SK-N-SH (cell line): ENCODE measurements at regions not wholly inside any gene's neighbourhood (a gene's known extent, or its start where the extent isn't known, plus 50 kb on each side); places are given as distances from the start of the nearest gene placed in this dataset.

Experiments used
- CTCF ChIA-PET: fragments of 300-600, 350-600 bp; formaldehyde crosslinking; extraction: SDS; loops from one replicate; lab custom pipeline; 2021; lab: Yijun Ruan, JAX
- POLR2A ChIA-PET: fragments of 350-600 bp; sonication (Branson Sonifier 250); formaldehyde crosslinking; extraction: SDS; loops from one replicate; lab custom pipeline; 2020; ENCODE audit warnings: antibody characterized with exemption, inconsistent platforms; lab: Yijun Ruan, JAX
- DNase-seq: peaks from one replicate; pipeline ENCODE4 v3.0.0; 2012
- H2AFZ ChIP-seq: fragments of 200-600 bp; sonication (generic); 2 replicates; pipeline ENCODE4 v1.8.1; 2016; ENCODE audit warnings: antibody characterized with exemption, mild to moderate bottlenecking, low read depth
- H3F3A ChIP-seq: fragments of 200-600 bp; sonication (generic); replicated peaks from 2 replicates; pipeline ENCODE3; 2016; ENCODE audit warnings: antibody characterized with exemption, mild to moderate bottlenecking; ENCODE audit not compliant: insufficient read depth
- H3K27ac ChIP-seq, 2 experiments: fragments of 200-500 bp in 1 of 2; fragments of 200-600 bp in 1 of 2; sonication (Bioruptor generic) in 1 of 2; sonication (generic), shearing (Covaris generic) in 1 of 2; 2 replicates each; pipeline versions ENCODE4 v1.5.1 to v1.6.1; 2014 to 2016; ENCODE audit warnings: low read depth in 2 of 2, inconsistent platforms in 1 of 2, low read length in 1 of 2, mild to moderate bottlenecking in 1 of 2, mixed read lengths in 1 of 2
- H3K27me3 ChIP-seq: fragments of 200-600 bp; sonication (generic), shearing (Covaris generic); 2 replicates; pipeline ENCODE4 v1.6.1; 2016; ENCODE audit warnings: mixed run types; ENCODE audit not compliant: insufficient read depth
- H3K36me3 ChIP-seq, 2 experiments: fragments of 200-500 bp in 1 of 2; fragments of 200-600 bp in 1 of 2; sonication (Bioruptor generic) in 1 of 2; sonication (generic) in 1 of 2; replicated peaks in 1 of 2; 2 replicates each; pipeline versions ENCODE3 to v1.5.1; 2014 to 2016; ENCODE audit warnings: low read length in 1 of 2, mild to moderate bottlenecking in 1 of 2; ENCODE audit not compliant: insufficient read depth in 2 of 2, control insufficient read depth in 1 of 2
- H3K4me1 ChIP-seq, 2 experiments: fragments of 200-500 bp in 1 of 2; fragments of 200-600 bp in 1 of 2; sonication (Bioruptor generic) in 1 of 2; sonication (generic), shearing (Covaris generic) in 1 of 2; 2 replicates each; pipeline versions ENCODE4 v1.5.1 to v1.6.1; 2014 to 2016; ENCODE audit warnings: low read depth in 1 of 2, low read length in 1 of 2, mixed run types in 1 of 2; ENCODE audit not compliant: insufficient read depth in 2 of 2, control insufficient read depth in 1 of 2
- H3K4me2 ChIP-seq: fragments of 200-600 bp; sonication (generic), shearing (Covaris generic); 2 replicates; pipeline ENCODE4 v1.6.1; 2017; ENCODE audit warnings: mixed run types
- H3K4me3 ChIP-seq, 2 experiments: fragments of 200-500 bp in 1 of 2; fragments of 200-600 bp in 1 of 2; sonication (Bioruptor generic) in 1 of 2; sonication (generic), shearing (Covaris generic) in 1 of 2; 2 replicates each; pipeline versions ENCODE4 v1.5.1 to v1.8.1; 2014 to 2016; ENCODE audit warnings: low read depth in 2 of 2, inconsistent platforms in 1 of 2, low read length in 1 of 2, mild to moderate bottlenecking in 1 of 2, mixed read lengths in 1 of 2, moderate library complexity in 1 of 2
- H3K79me2 ChIP-seq: fragments of 200-600 bp; sonication (generic); 2 replicates; pipeline ENCODE4 v1.8.1; 2017; ENCODE audit warnings: mild to moderate bottlenecking; ENCODE audit not compliant: insufficient read depth
- H3K9ac ChIP-seq: fragments of 200-600 bp; sonication (generic); 2 replicates; pipeline ENCODE4 v1.6.1; 2017; ENCODE audit warnings: mixed run types
- H3K9me2 ChIP-seq: fragments of 200-600 bp; sonication (generic); 2 replicates; pipeline ENCODE4 v1.6.1; 2017; ENCODE audit warnings: mixed run types
- H3K9me3 ChIP-seq: fragments of 200-600 bp; sonication (generic); 2 replicates; pipeline ENCODE4 v1.6.1; 2017; ENCODE audit warnings: mixed run types, mild to moderate bottlenecking, moderate library complexity
- H4K20me1 ChIP-seq: fragments of 200-600 bp; sonication (generic); 2 replicates; pipeline ENCODE4 v1.6.1; 2017; ENCODE audit warnings: mild to moderate bottlenecking, mixed run types; ENCODE audit not compliant: insufficient read depth
- FOSL2 ChIP-seq: IDR thresholded peaks from 2 replicates; pipeline ENCODE4 v1.4.0; 2012; ENCODE audit warnings: low read depth, mild to moderate bottlenecking, moderate library complexity, borderline replicate concordance
- FOXJ3 ChIP-seq: sonication (generic); formaldehyde crosslinking; IDR thresholded peaks from 2 replicates; pipeline ENCODE4 v1.5.1; 2020; ENCODE audit warnings: mild to moderate bottlenecking, missing genetic modification reagents
- GATA2 ChIP-seq: sonication (generic); formaldehyde crosslinking; IDR thresholded peaks from 2 replicates; pipeline ENCODE4 v1.5.0; 2020; ENCODE audit warnings: mild to moderate bottlenecking, missing genetic modification reagents
- JUND ChIP-seq: IDR thresholded peaks from 2 replicates; pipeline ENCODE4 v1.4.0; 2012
- NRF1 ChIP-seq: IDR thresholded peaks from 2 replicates; pipeline ENCODE4 v1.6.1; 2012; ENCODE audit warnings: low read depth, mild to moderate bottlenecking, low read length
- POLR2AphosphoS5 ChIP-seq: IDR thresholded peaks from 2 replicates; pipeline ENCODE4 v1.6.1; 2012; ENCODE audit warnings: low read depth, low read length
- RCOR1 ChIP-seq: fragments of 150-350 bp; IDR thresholded peaks from 2 replicates; pipeline ENCODE4 v1.6.1; 2017; ENCODE audit warnings: antibody characterized with exemption, low read length
- SMC3 ChIP-seq: IDR thresholded peaks from 2 replicates; pipeline ENCODE4 v1.6.1; 2012; ENCODE audit warnings: low read depth, low read length, improper control_type of control experiment
- TEAD4 ChIP-seq: IDR thresholded peaks from 2 replicates; pipeline ENCODE4 v1.4.0; 2012; ENCODE audit warnings: mild to moderate bottlenecking, borderline replicate concordance; ENCODE audit not compliant: insufficient read depth
- YY1 ChIP-seq: IDR thresholded peaks from 2 replicates; pipeline ENCODE4 v1.4.0; 2012; ENCODE audit warnings: low read depth, mild to moderate bottlenecking
- WGBS: methylation state at CpG from one replicate; pipeline ENCODE4 v1.1.6; 2017; ENCODE audit warnings: low lambda C conversion rate; 5-methylcytosine and 5-hydroxymethylcytosine counted together
- TF ChIP-seq, protein P1 (sequence below): IDR thresholded peaks from 2 replicates; pipeline ENCODE4 v1.6.1; 2012; ENCODE audit warnings: mild to moderate bottlenecking, low read depth, low read length, moderate library complexity
- TF ChIP-seq, protein P2 (sequence below): fragments of 150-350 bp; IDR thresholded peaks from 2 replicates; pipeline ENCODE4 v1.6.1; 2017; ENCODE audit warnings: antibody characterized with exemption, low read length, low read depth, borderline replicate concordance
- TF ChIP-seq, protein P3 (sequence below): fragments of 150-350 bp; IDR thresholded peaks from 2 replicates; pipeline ENCODE4 v1.6.1; 2016; ENCODE audit warnings: mild to moderate bottlenecking, low read depth, low read length
- TF ChIP-seq, protein P4 (sequence below): IDR thresholded peaks from 2 replicates; pipeline ENCODE4 v1.4.0; 2012; ENCODE audit warnings: low read depth, borderline replicate concordance

DNA sequence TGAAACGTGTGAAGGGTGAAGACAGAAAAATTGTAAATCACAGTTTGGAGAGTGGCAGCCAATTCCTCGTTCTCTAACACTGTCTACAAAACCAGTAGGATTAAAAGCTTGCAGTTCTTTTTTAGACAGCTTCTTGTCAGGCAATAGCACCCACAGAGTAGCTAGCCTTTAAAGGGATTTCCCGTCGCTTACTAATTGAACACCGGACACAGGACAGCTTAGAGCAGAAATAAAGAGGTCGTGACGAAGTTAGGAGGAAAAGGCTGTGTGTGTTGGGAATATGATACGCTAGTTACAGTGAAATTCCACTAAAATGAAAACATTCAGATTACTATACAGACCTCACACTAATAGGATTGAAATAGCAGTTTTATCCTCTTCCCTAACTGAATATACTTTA lies 149.1 kb upstream of the FLRT2 start (continued):
- TF ChIP-seq, protein P1, sequence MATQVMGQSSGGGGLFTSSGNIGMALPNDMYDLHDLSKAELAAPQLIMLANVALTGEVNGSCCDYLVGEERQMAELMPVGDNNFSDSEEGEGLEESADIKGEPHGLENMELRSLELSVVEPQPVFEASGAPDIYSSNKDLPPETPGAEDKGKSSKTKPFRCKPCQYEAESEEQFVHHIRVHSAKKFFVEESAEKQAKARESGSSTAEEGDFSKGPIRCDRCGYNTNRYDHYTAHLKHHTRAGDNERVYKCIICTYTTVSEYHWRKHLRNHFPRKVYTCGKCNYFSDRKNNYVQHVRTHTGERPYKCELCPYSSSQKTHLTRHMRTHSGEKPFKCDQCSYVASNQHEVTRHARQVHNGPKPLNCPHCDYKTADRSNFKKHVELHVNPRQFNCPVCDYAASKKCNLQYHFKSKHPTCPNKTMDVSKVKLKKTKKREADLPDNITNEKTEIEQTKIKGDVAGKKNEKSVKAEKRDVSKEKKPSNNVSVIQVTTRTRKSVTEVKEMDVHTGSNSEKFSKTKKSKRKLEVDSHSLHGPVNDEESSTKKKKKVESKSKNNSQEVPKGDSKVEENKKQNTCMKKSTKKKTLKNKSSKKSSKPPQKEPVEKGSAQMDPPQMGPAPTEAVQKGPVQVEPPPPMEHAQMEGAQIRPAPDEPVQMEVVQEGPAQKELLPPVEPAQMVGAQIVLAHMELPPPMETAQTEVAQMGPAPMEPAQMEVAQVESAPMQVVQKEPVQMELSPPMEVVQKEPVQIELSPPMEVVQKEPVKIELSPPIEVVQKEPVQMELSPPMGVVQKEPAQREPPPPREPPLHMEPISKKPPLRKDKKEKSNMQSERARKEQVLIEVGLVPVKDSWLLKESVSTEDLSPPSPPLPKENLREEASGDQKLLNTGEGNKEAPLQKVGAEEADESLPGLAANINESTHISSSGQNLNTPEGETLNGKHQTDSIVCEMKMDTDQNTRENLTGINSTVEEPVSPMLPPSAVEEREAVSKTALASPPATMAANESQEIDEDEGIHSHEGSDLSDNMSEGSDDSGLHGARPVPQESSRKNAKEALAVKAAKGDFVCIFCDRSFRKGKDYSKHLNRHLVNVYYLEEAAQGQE, result no peak

DNA sequence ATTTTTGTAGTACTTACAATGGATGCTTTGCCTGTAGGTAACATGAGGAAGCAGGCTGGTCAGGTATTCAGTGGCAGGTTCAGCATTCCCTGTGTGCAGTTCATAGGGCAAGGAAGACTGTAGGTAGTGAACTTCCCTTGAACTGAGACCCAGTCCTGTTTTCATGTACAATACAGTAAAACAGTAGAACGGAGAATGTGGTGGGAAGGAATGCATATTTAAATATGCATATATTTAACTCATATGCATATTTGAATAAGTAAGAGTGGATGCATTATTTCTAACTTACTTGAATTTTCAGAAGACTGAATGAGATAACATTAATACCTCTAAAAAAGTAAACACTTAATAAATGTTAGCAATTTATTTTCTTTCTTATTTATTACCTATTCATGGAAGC lies 147.6 kb upstream of the FLRT2 start:
- Histone ChIP-seq H3K27me3 (no peaks in the 10 kb centered on the region), H3K36me3 (no peaks in the 10 kb centered on the region), H4K20me1 (no peaks in the 10 kb centered on the region), H3F3A (no peaks in the 10 kb centered on the region), H3K4me2 (no peak overlapping the region), H3K9ac (no peak overlapping the region), H2AFZ (no peak overlapping the region), H3K4me3 (no peak overlapping the region), H3K9me2 (no peaks in the 10 kb centered on the region), H3K9me3 (no peaks in the 10 kb centered on the region), H3K79me2 (no peaks in the 10 kb centered on the region), H3K27ac (no peak overlapping the region), H3K4me1 (no peaks in the 10 kb centered on the region)
- CTCF ChIA-PET, result interaction anchor here (1.5 kb wide), 1 partner anchor 8 kb away, joined by 4 read pairs; no protein-coding TSS in a partner anchor
- no peak for DNase-seq
- 60% methylated on average over 1 of the region's 1 CpG for WGBS
- no peak for TF ChIP-seq RCOR1
- TF ChIP-seq JUND, result no peak
- TF ChIP-seq GATA2 (CRISPR knock-in tag), result no peak
- TF ChIP-seq SMC3, result no peak
- no peak for TF ChIP-seq NRF1
- no peak for TF ChIP-seq TEAD4
- no peak for TF ChIP-seq FOXJ3 (CRISPR knock-in tag)
- TF ChIP-seq FOSL2, result no peak
- no peak for TF ChIP-seq POLR2AphosphoS5
- TF ChIP-seq, protein P2, sequence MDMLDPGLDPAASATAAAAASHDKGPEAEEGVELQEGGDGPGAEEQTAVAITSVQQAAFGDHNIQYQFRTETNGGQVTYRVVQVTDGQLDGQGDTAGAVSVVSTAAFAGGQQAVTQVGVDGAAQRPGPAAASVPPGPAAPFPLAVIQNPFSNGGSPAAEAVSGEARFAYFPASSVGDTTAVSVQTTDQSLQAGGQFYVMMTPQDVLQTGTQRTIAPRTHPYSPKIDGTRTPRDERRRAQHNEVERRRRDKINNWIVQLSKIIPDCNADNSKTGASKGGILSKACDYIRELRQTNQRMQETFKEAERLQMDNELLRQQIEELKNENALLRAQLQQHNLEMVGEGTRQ, result no peak
- no peak for TF ChIP-seq YY1
- TF ChIP-seq, protein P3, sequence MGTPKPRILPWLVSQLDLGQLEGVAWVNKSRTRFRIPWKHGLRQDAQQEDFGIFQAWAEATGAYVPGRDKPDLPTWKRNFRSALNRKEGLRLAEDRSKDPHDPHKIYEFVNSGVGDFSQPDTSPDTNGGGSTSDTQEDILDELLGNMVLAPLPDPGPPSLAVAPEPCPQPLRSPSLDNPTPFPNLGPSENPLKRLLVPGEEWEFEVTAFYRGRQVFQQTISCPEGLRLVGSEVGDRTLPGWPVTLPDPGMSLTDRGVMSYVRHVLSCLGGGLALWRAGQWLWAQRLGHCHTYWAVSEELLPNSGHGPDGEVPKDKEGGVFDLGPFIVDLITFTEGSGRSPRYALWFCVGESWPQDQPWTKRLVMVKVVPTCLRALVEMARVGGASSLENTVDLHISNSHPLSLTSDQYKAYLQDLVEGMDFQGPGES, result no peak
- TF ChIP-seq, protein P4, sequence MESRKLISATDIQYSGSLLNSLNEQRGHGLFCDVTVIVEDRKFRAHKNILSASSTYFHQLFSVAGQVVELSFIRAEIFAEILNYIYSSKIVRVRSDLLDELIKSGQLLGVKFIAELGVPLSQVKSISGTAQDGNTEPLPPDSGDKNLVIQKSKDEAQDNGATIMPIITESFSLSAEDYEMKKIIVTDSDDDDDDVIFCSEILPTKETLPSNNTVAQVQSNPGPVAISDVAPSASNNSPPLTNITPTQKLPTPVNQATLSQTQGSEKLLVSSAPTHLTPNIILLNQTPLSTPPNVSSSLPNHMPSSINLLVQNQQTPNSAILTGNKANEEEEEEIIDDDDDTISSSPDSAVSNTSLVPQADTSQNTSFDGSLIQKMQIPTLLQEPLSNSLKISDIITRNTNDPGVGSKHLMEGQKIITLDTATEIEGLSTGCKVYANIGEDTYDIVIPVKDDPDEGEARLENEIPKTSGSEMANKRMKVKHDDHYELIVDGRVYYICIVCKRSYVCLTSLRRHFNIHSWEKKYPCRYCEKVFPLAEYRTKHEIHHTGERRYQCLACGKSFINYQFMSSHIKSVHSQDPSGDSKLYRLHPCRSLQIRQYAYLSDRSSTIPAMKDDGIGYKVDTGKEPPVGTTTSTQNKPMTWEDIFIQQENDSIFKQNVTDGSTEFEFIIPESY, result no peak
- POLR2A ChIA-PET, result no interaction called here
